ENCODE measurements at regions not wholly inside any gene's neighbourhood (a gene's known extent, or its start where the extent isn't known, plus 50 kb on each side); places are given as distances from the start of the nearest gene placed in this dataset.

GRCh38 chr12:115756271-115756670, 521.2 kb downstream of the MED13L start:
- Histone ChIP-seq H3K9ac (ENCODE audit: low read depth, low read length) (no peak overlapping the region), H3K4me3 (ENCODE audit: low read length) (no peak overlapping the region), H3K4me1 (ENCODE audit: insufficient read depth, low read length) (no peaks in the 10 kb centered on the region), H3K36me3 (ENCODE audit: insufficient read depth, low read depth, low read length) (no peaks in the 10 kb centered on the region), H3K9me3 (ENCODE audit: insufficient read depth, low read depth, low read length) (no peaks in the 10 kb centered on the region), H3K27me3 (ENCODE audit: insufficient read depth, low read length) (peaks cover 5% of the 10 kb centered on the region; the same call in 1 of the 2 replicates), H3K27ac (ENCODE audit: low read length) (no peak overlapping the region)

- no peak overlapping the region for H3K9ac ChIP-seq (ENCODE audit: low read depth, low read length)
- H3K36me3 ChIP-seq (ENCODE audit: insufficient read depth, low read depth, low read length) = no peaks in the 10 kb centered on the region
- no peaks in the 10 kb centered on the region for H3K9me3 ChIP-seq (ENCODE audit: insufficient read depth, low read depth, low read length)
- H3K4me1 ChIP-seq (ENCODE audit: insufficient read depth, low read length) = no peaks in the 10 kb centered on the region
- H3K4me3 ChIP-seq (ENCODE audit: low read length) = no peak overlapping the region
- H3K27me3 ChIP-seq (ENCODE audit: insufficient read depth, low read length) = peaks cover 5% of the 10 kb centered on the region; the same call in 1 of the 2 replicates
- no peak overlapping the region for H3K27ac ChIP-seq (ENCODE audit: low read length)
These were observed 521.8 kb downstream of the MED13L start for GRCh38 chr12:115755725-115756085.

- Histone ChIP-seq H3K9me3 (ENCODE audit: insufficient read depth, low read depth, low read length) (no peaks in the 10 kb centered on the region), H3K27me3 (ENCODE audit: insufficient read depth, low read length) (peaks cover 5% of the 10 kb centered on the region; the same call in 1 of the 2 replicates)
These were observed 522.3 kb downstream of the MED13L start for GRCh38 chr12:115755061-115755724.

GRCh38 chr12:115752913-115753726, 524.4 kb downstream of the MED13L start:
- Histone ChIP-seq H3K9ac (ENCODE audit: low read depth, low read length) (no peak overlapping the region), H3K9me3 (ENCODE audit: insufficient read depth, low read depth, low read length) (no peaks in the 10 kb centered on the region), H3K27ac (ENCODE audit: low read length) (no peak overlapping the region), H3K4me3 (ENCODE audit: low read length) (no peak overlapping the region), H3K27me3 (ENCODE audit: insufficient read depth, low read length) (peaks cover 5% of the 10 kb centered on the region; the same call in 1 of the 2 replicates), H3K36me3 (ENCODE audit: insufficient read depth, low read depth, low read length) (no peaks in the 10 kb centered on the region), H3K4me1 (ENCODE audit: insufficient read depth, low read length) (no peaks in the 10 kb centered on the region)

More at GRCh38 chr12:115755061-115755724, 522.3 kb downstream of the MED13L start:
- H3K9ac ChIP-seq (ENCODE audit: low read depth, low read length) = no peak overlapping the region
- H3K27ac ChIP-seq (ENCODE audit: low read length) = no peak overlapping the region
- H3K4me3 ChIP-seq (ENCODE audit: low read length) = no peak overlapping the region
- no peaks in the 10 kb centered on the region for H3K4me1 ChIP-seq (ENCODE audit: insufficient read depth, low read length)
- H3K36me3 ChIP-seq (ENCODE audit: insufficient read depth, low read depth, low read length) = no peaks in the 10 kb centered on the region

GRCh38 chr12:115752156-115752555, 525.3 kb downstream of the MED13L start:
- Histone ChIP-seq H3K9me3 (ENCODE audit: insufficient read depth, low read depth, low read length) (no peaks in the 10 kb centered on the region), H3K4me3 (ENCODE audit: low read length) (no peak overlapping the region), H3K27ac (ENCODE audit: low read length) (no peak overlapping the region), H3K4me1 (ENCODE audit: insufficient read depth, low read length) (no peaks in the 10 kb centered on the region), H3K36me3 (ENCODE audit: insufficient read depth, low read depth, low read length) (no peaks in the 10 kb centered on the region), H3K9ac (ENCODE audit: low read depth, low read length) (no peak overlapping the region), H3K27me3 (ENCODE audit: insufficient read depth, low read length) (peaks cover 5% of the 10 kb centered on the region; the same call in 1 of the 2 replicates)

GRCh38 chr12:115750340-115750739, 527.2 kb downstream of the MED13L start:
- H3K27ac ChIP-seq (ENCODE audit: low read length) = no peak overlapping the region
- peaks cover 3% of the 10 kb centered on the region; the same call in 1 of the 2 replicates for H3K27me3 ChIP-seq (ENCODE audit: insufficient read depth, low read length)
- H3K4me3 ChIP-seq (ENCODE audit: low read length) = no peak overlapping the region
- H3K4me1 ChIP-seq (ENCODE audit: insufficient read depth, low read length) = no peaks in the 10 kb centered on the region
- no peaks in the 10 kb centered on the region for H3K9me3 ChIP-seq (ENCODE audit: insufficient read depth, low read depth, low read length)
- H3K9ac ChIP-seq (ENCODE audit: low read depth, low read length) = no peak overlapping the region
- no peaks in the 10 kb centered on the region for H3K36me3 ChIP-seq (ENCODE audit: insufficient read depth, low read depth, low read length)

- Histone ChIP-seq H3K9ac (ENCODE audit: low read depth, low read length) (no peak overlapping the region), H3K27me3 (ENCODE audit: insufficient read depth, low read length) (no peaks in the 10 kb centered on the region), H3K4me1 (ENCODE audit: insufficient read depth, low read length) (no peaks in the 10 kb centered on the region)
These were observed 528.2 kb downstream of the MED13L start for GRCh38 chr12:115749071-115749841.

GRCh38 chr12:115740586-115741155, 536.8 kb downstream of the MED13L start:
- Histone ChIP-seq H3K9ac (ENCODE audit: low read depth, low read length) (no peak overlapping the region), H3K4me1 (ENCODE audit: insufficient read depth, low read length) (no peaks in the 10 kb centered on the region), H3K36me3 (ENCODE audit: insufficient read depth, low read depth, low read length) (no peaks in the 10 kb centered on the region), H3K27ac (ENCODE audit: low read length) (no peak overlapping the region), H3K4me3 (ENCODE audit: low read length) (no peak overlapping the region), H3K27me3 (ENCODE audit: insufficient read depth, low read length) (no peaks in the 10 kb centered on the region), H3K9me3 (ENCODE audit: insufficient read depth, low read depth, low read length) (no peaks in the 10 kb centered on the region)

More at GRCh38 chr12:115749071-115749841, 528.2 kb downstream of the MED13L start:
- Histone ChIP-seq H3K36me3 (ENCODE audit: insufficient read depth, low read depth, low read length) (no peaks in the 10 kb centered on the region), H3K27ac (ENCODE audit: low read length) (no peak overlapping the region), H3K9me3 (ENCODE audit: insufficient read depth, low read depth, low read length) (no peaks in the 10 kb centered on the region), H3K4me3 (ENCODE audit: low read length) (no peak overlapping the region)

- no peaks in the 10 kb centered on the region for H3K36me3 ChIP-seq (ENCODE audit: insufficient read depth, low read depth, low read length)
- no peak overlapping the region for H3K27ac ChIP-seq (ENCODE audit: low read length)
- no peak overlapping the region for H3K4me3 ChIP-seq (ENCODE audit: low read length)
- H3K27me3 ChIP-seq (ENCODE audit: insufficient read depth, low read length) = no peaks in the 10 kb centered on the region
- H3K9ac ChIP-seq (ENCODE audit: low read depth, low read length) = no peak overlapping the region
- H3K9me3 ChIP-seq (ENCODE audit: insufficient read depth, low read depth, low read length) = no peaks in the 10 kb centered on the region
- H3K4me1 ChIP-seq (ENCODE audit: insufficient read depth, low read length) = no peaks in the 10 kb centered on the region
These were observed 539.6 kb downstream of the MED13L start for GRCh38 chr12:115737895-115738294.

- H3K9ac ChIP-seq (ENCODE audit: low read depth, low read length) = no peak overlapping the region
- no peaks in the 10 kb centered on the region for H3K27me3 ChIP-seq (ENCODE audit: insufficient read depth, low read length)
- H3K27ac ChIP-seq (ENCODE audit: low read length) = no peak overlapping the region
- H3K4me1 ChIP-seq (ENCODE audit: insufficient read depth, low read length) = no peaks in the 10 kb centered on the region
- H3K4me3 ChIP-seq (ENCODE audit: low read length) = no peak overlapping the region
- no peaks in the 10 kb centered on the region for H3K9me3 ChIP-seq (ENCODE audit: insufficient read depth, low read depth, low read length)
- H3K36me3 ChIP-seq (ENCODE audit: insufficient read depth, low read depth, low read length) = no peaks in the 10 kb centered on the region
These were observed 541.1 kb downstream of the MED13L start for GRCh38 chr12:115736360-115736759.

- no peaks in the 10 kb centered on the region for H3K4me1 ChIP-seq (ENCODE audit: insufficient read depth, low read length)
- no peak overlapping the region for H3K27ac ChIP-seq (ENCODE audit: low read length)
- H3K9ac ChIP-seq (ENCODE audit: low read depth, low read length) = no peak overlapping the region
- H3K36me3 ChIP-seq (ENCODE audit: insufficient read depth, low read depth, low read length) = no peaks in the 10 kb centered on the region
- no peaks in the 10 kb centered on the region for H3K27me3 ChIP-seq (ENCODE audit: insufficient read depth, low read length)
- no peak overlapping the region for H3K4me3 ChIP-seq (ENCODE audit: low read length)
- H3K9me3 ChIP-seq (ENCODE audit: insufficient read depth, low read depth, low read length) = no peaks in the 10 kb centered on the region
These were observed 546.4 kb downstream of the MED13L start for GRCh38 chr12:115730975-115731541.

All from iPS-20b (cell line).